ENCODE measurements at regions not wholly inside any gene's neighbourhood (a gene's known extent, or its start where the extent isn't known, plus 50 kb on each side); places are given as distances from the start of the nearest gene placed in this dataset.
A peak's percentile ranks its signal among the peaks of the same experiment; 100 is the strongest.

GRCh38 chr5:67809589-67809988, 406.0 kb upstream of the PIK3R1 start (continued):
- TF ChIP-seq MXD4 (CRISPR knock-in tag; IDR thresholded peaks at IDR 0.05; ENCODE audit: borderline replicate concordance) (no peak), TCF7 (CRISPR knock-in tag; IDR thresholded peaks at IDR 0.05; ENCODE audit: low read depth) (no peak), ZNF232 (CRISPR knock-in tag; IDR thresholded peaks at IDR 0.05) (no peak), FOXP1 (CRISPR knock-in tag; IDR thresholded peaks at IDR 0.05; ENCODE audit: borderline replicate concordance) (no peak)
- TF ChIP-seq, protein P1, sequence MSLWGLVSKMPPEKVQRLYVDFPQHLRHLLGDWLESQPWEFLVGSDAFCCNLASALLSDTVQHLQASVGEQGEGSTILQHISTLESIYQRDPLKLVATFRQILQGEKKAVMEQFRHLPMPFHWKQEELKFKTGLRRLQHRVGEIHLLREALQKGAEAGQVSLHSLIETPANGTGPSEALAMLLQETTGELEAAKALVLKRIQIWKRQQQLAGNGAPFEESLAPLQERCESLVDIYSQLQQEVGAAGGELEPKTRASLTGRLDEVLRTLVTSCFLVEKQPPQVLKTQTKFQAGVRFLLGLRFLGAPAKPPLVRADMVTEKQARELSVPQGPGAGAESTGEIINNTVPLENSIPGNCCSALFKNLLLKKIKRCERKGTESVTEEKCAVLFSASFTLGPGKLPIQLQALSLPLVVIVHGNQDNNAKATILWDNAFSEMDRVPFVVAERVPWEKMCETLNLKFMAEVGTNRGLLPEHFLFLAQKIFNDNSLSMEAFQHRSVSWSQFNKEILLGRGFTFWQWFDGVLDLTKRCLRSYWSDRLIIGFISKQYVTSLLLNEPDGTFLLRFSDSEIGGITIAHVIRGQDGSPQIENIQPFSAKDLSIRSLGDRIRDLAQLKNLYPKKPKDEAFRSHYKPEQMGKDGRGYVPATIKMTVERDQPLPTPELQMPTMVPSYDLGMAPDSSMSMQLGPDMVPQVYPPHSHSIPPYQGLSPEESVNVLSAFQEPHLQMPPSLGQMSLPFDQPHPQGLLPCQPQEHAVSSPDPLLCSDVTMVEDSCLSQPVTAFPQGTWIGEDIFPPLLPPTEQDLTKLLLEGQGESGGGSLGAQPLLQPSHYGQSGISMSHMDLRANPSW (CRISPR knock-in tag; conservative IDR thresholded peaks at IDR 0.05; ENCODE audit: low read depth): no peak
- TF ChIP-seq, protein P2, sequence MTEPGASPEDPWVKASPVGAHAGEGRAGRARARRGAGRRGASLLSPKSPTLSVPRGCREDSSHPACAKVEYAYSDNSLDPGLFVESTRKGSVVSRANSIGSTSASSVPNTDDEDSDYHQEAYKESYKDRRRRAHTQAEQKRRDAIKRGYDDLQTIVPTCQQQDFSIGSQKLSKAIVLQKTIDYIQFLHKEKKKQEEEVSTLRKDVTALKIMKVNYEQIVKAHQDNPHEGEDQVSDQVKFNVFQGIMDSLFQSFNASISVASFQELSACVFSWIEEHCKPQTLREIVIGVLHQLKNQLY (CRISPR knock-in tag; IDR thresholded peaks at IDR 0.05): no peak

GRCh38 chr5:67808340-67808739, 407.2 kb upstream of the PIK3R1 start:
- Mint-ChIP-seq H3K9me3 (peaks cover 22% of the 10 kb centered on the region), H3K27me3 (ENCODE audit: low read depth) (no peaks in the 10 kb centered on the region), H3K4me3 (no peak overlapping the region), H3K36me3 (peaks cover 15% of the 10 kb centered on the region), H3K27ac (no peak overlapping the region), H3K4me1 (peaks cover 55% of the 10 kb centered on the region)
- ChIA-PET CTCF (no interaction called here), POLR2A (no interaction called here)
- no peak for TF ChIP-seq EMX1 (CRISPR knock-in tag; IDR thresholded peaks at IDR 0.05)
- no peak for TF ChIP-seq PRDM15 (CRISPR knock-in tag; IDR thresholded peaks at IDR 0.05)
- TF ChIP-seq, protein P2 (CRISPR knock-in tag; IDR thresholded peaks at IDR 0.05): no peak
- no peak for TF ChIP-seq SOX15 (CRISPR knock-in tag; IDR thresholded peaks at IDR 0.05)
- TF ChIP-seq ELF4 (CRISPR knock-in tag; IDR thresholded peaks at IDR 0.05; ENCODE audit: low read depth): no peak
- no peak for TF ChIP-seq GRHL2 (CRISPR knock-in tag; IDR thresholded peaks at IDR 0.05; ENCODE audit: insufficient replicate concordance, severe bottlenecking)
- DNase-seq (ENCODE audit: low spot score) (no peak), ATAC-seq (no peak)

DNA sequence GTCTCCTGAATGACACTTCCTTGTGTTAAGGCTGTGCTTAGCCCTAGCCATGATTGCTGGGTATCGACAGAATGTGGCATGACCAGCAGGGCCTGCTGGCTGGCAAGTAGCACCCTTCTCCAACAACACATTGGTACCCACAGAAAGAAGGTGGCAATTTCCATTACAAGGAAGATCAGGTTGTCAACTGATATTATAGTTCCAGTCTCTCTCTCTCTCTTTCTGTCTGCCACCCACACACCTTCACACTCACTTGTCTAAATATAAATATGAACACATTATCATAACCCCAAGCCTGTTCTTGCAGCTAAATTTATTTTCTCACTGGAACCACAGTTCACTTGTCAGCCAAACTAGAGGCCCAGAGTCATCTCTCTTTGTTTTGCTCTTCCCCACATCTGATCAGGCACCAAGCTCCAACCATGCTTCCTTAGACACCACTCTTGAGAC, 408.1 kb upstream of the PIK3R1 start:
- Mint-ChIP-seq H3K4me1 (peaks cover 53% of the 10 kb centered on the region), H3K27me3 (ENCODE audit: low read depth) (no peaks in the 10 kb centered on the region), H3K27ac (peak overlapping the region; percentile 2), H3K9me3 (peaks cover 22% of the 10 kb centered on the region), H3K4me3 (no peak overlapping the region), H3K36me3 (peaks cover 19% of the 10 kb centered on the region)
- ATAC-seq: no peak
- ChIA-PET POLR2A (no interaction called here), CTCF (no interaction called here)
- no peak for DNase-seq (ENCODE audit: low spot score)
- TF ChIP-seq, protein P3, sequence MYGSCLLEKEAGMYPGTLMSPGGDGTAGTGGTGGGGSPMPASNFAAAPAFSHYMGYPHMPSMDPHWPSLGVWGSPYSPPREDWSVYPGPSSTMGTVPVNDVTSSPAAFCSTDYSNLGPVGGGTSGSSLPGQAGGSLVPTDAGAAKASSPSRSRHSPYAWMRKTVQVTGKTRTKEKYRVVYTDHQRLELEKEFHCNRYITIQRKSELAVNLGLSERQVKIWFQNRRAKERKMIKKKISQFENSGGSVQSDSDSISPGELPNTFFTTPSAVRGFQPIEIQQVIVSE (CRISPR knock-in tag; IDR thresholded peaks at IDR 0.05; ENCODE audit: borderline replicate concordance): no peak
- TF ChIP-seq, protein P4, sequence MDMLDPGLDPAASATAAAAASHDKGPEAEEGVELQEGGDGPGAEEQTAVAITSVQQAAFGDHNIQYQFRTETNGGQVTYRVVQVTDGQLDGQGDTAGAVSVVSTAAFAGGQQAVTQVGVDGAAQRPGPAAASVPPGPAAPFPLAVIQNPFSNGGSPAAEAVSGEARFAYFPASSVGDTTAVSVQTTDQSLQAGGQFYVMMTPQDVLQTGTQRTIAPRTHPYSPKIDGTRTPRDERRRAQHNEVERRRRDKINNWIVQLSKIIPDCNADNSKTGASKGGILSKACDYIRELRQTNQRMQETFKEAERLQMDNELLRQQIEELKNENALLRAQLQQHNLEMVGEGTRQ (CRISPR knock-in tag; IDR thresholded peaks at IDR 0.05): no peak
- TF ChIP-seq USF1 (CRISPR knock-in tag; IDR thresholded peaks at IDR 0.05): no peak
- no peak for TF ChIP-seq ZNF671 (CRISPR knock-in tag; IDR thresholded peaks at IDR 0.05)
- no peak for TF ChIP-seq SMAD3 (CRISPR knock-in tag; IDR thresholded peaks at IDR 0.05; ENCODE audit: borderline replicate concordance)
- TF ChIP-seq FOXP4 (CRISPR knock-in tag; IDR thresholded peaks at IDR 0.05): no peak
- TF ChIP-seq ZNF263 (CRISPR knock-in tag; IDR thresholded peaks at IDR 0.05; ENCODE audit: low read depth): no peak
- no peak for TF ChIP-seq NFYB (CRISPR knock-in tag; conservative IDR thresholded peaks at IDR 0.05; ENCODE audit: low read depth)

Data from WTC11 (cell line).